DND-41 (cell line): ENCODE measurements at regions not wholly inside any gene's neighbourhood (a gene's known extent, or its start where the extent isn't known, plus 50 kb on each side); places are given as distances from the start of the nearest gene placed in this dataset.

ENCODE experiments used
- ATAC-seq: fragments of 200-7000 bp; cut with Tn5 transposase; 3 replicates; pipeline ENCODE4 v1.9.1; 2021; ENCODE audit warnings: low read depth; ENCODE audit not compliant: insufficient read depth
- DNase-seq: peaks from one replicate; pipeline ENCODE4 v3.0.0-alpha.2; 2020
- H2AFZ ChIP-seq: 2 replicates; pipeline ENCODE4 v1.6.0; 2012; ENCODE audit warnings: low read depth, low read length
- H3K27ac ChIP-seq: 2 replicates; pipeline ENCODE4 v1.5.1; 2012; ENCODE audit warnings: low read length, inconsistent platforms
- H3K27me3 ChIP-seq: fragments of 200-600 bp; sonication (generic); 2 replicates; pipeline ENCODE4 v1.6.0; 2012; ENCODE audit warnings: low read length, mild to moderate bottlenecking, inconsistent platforms; ENCODE audit not compliant: insufficient read depth, poor library complexity
- H3K36me3 ChIP-seq: 2 replicates; pipeline ENCODE4 v1.5.1; 2012; ENCODE audit warnings: low read length, inconsistent platforms; ENCODE audit not compliant: insufficient read depth
- H3K4me1 ChIP-seq: 2 replicates; pipeline ENCODE4 v1.5.1; 2012; ENCODE audit warnings: mild to moderate bottlenecking, low read length; ENCODE audit not compliant: insufficient read depth
- H3K4me2 ChIP-seq: 2 replicates; pipeline ENCODE4 v1.6.0; 2012; ENCODE audit warnings: mild to moderate bottlenecking, moderate library complexity, low read length, inconsistent platforms; ENCODE audit not compliant: insufficient read depth
- H3K4me3 ChIP-seq, 2 experiments: fragments of 200-600 bp in 1 of 2; shearing (Covaris generic) in 1 of 2; 2 replicates each; pipeline ENCODE4 v1.5.1; 2012 to 2016; ENCODE audit warnings: inconsistent platforms in 2 of 2, low read length in 2 of 2, mild to moderate bottlenecking in 2 of 2, low read depth in 1 of 2, moderate library complexity in 1 of 2
- H3K79me2 ChIP-seq: 2 replicates; pipeline ENCODE4 v1.6.0; 2012; ENCODE audit warnings: low read length, inconsistent platforms; ENCODE audit not compliant: insufficient read depth
- H3K9ac ChIP-seq: 2 replicates; pipeline ENCODE4 v1.6.0; 2012; ENCODE audit warnings: low read depth, mild to moderate bottlenecking, inconsistent platforms, low read length, moderate library complexity
- H3K9me3 ChIP-seq: 2 replicates; pipeline ENCODE4 v1.5.1; 2012; ENCODE audit warnings: low read length, moderate library complexity, mild to moderate bottlenecking, inconsistent platforms; ENCODE audit not compliant: insufficient read depth, severe bottlenecking
- H4K20me1 ChIP-seq: 2 replicates; pipeline ENCODE4 v1.6.0; 2012; ENCODE audit warnings: low read length; ENCODE audit not compliant: insufficient read depth
- CTCF ChIP-seq: IDR thresholded peaks from 2 replicates; pipeline ENCODE4 v1.5.1; 2012; ENCODE audit warnings: borderline replicate concordance, low read length, moderate library complexity, mild to moderate bottlenecking; ENCODE audit not compliant: poor library complexity, severe bottlenecking; ENCODE audit errors: extremely low read depth
- EZH2 ChIP-seq: IDR thresholded peaks from 3 replicates; pipeline ENCODE4 v1.6.1; 2012; ENCODE audit warnings: borderline replicate concordance, low read depth, mild to moderate bottlenecking, moderate library complexity, low read length, inconsistent platforms; ENCODE audit not compliant: severe bottlenecking

- Histone ChIP-seq H3K4me3 (no peak overlapping the region), H3K79me2 (no peaks in the 10 kb centered on the region), H3K4me1 (no peaks in the 10 kb centered on the region), H2AFZ (no peak overlapping the region), H3K27me3 (peaks cover 8% of the 10 kb centered on the region), H3K4me2 (no peak overlapping the region), H3K9ac (no peak overlapping the region), H3K9me3 (no peaks in the 10 kb centered on the region), H3K36me3 (no peaks in the 10 kb centered on the region), H3K27ac (no peak overlapping the region), H4K20me1 (no peaks in the 10 kb centered on the region)
- DNase-seq (no peak), ATAC-seq (no peak)
- TF ChIP-seq EZH2 (no peak), CTCF (no peak)
These were observed 113.8 kb upstream of the MAGI3 start for GRCh38 chr1:113276507-113276906.

- Histone ChIP-seq H3K4me3 (no peak overlapping the region), H3K9me3 (no peaks in the 10 kb centered on the region), H3K4me2 (no peak overlapping the region), H2AFZ (no peak overlapping the region), H3K4me1 (no peaks in the 10 kb centered on the region), H3K27me3 (peaks cover 8% of the 10 kb centered on the region), H3K36me3 (no peaks in the 10 kb centered on the region), H3K27ac (no peak overlapping the region), H3K9ac (no peak overlapping the region), H4K20me1 (no peaks in the 10 kb centered on the region), H3K79me2 (no peaks in the 10 kb centered on the region)
- DNase-seq (no peak), ATAC-seq (no peak)
- TF ChIP-seq CTCF: no peak
- no peak for TF ChIP-seq EZH2
These were observed 111.9 kb upstream of the MAGI3 start for GRCh38 chr1:113278371-113278770.

GRCh38 chr1:113278777-113279176 is 111.5 kb upstream of the MAGI3 start:
- H3K9ac ChIP-seq: no peak overlapping the region
- no peaks in the 10 kb centered on the region for H3K79me2 ChIP-seq
- no peaks in the 10 kb centered on the region for H4K20me1 ChIP-seq
- H3K4me2 ChIP-seq: no peak overlapping the region
- H3K9me3 ChIP-seq: no peaks in the 10 kb centered on the region
- H3K36me3 ChIP-seq: no peaks in the 10 kb centered on the region
- H3K27me3 ChIP-seq: peaks cover 8% of the 10 kb centered on the region
- no peak overlapping the region for H3K27ac ChIP-seq
- DNase-seq: no peak
- no peak overlapping the region for H2AFZ ChIP-seq
- H3K4me3 ChIP-seq: no peak overlapping the region
- ATAC-seq: no peak
- H3K4me1 ChIP-seq: no peaks in the 10 kb centered on the region
- TF ChIP-seq EZH2 (no peak), CTCF (no peak)

GRCh38 chr1:113279776-113280391 is 110.4 kb upstream of the MAGI3 start:
- no peak overlapping the region for H2AFZ ChIP-seq
- no peak overlapping the region for H3K9ac ChIP-seq
- H3K27ac ChIP-seq: no peak overlapping the region
- no peaks in the 10 kb centered on the region for H3K4me1 ChIP-seq
- ATAC-seq (no peak), DNase-seq (no peak)
- H3K4me2 ChIP-seq: no peak overlapping the region
- H3K27me3 ChIP-seq: peaks cover 8% of the 10 kb centered on the region
- TF ChIP-seq CTCF (no peak), EZH2 (no peak)
- H3K79me2 ChIP-seq: no peaks in the 10 kb centered on the region
- H3K9me3 ChIP-seq: no peaks in the 10 kb centered on the region
- no peaks in the 10 kb centered on the region for H4K20me1 ChIP-seq
- no peaks in the 10 kb centered on the region for H3K36me3 ChIP-seq
- no peak overlapping the region for H3K4me3 ChIP-seq
